H1 (cell line): ENCODE measurements at regions not wholly inside any gene's neighbourhood (a gene's known extent, or its start where the extent isn't known, plus 50 kb on each side); places are given as distances from the start of the nearest gene placed in this dataset.

Experiments
- CTCF ChIA-PET: fragments of 300-600 bp; sonication (Branson Sonifier 250); formaldehyde crosslinking; loops from one replicate; lab custom pipeline; 2021; ENCODE audit not compliant: partially characterized antibody; lab: Charles Lee
- POLR2A ChIA-PET: fragments of 300-600 bp; sonication (Branson Sonifier 250); formaldehyde crosslinking; loops from one replicate; lab custom pipeline; 2021; ENCODE audit warnings: inconsistent platforms; ENCODE audit not compliant: partially characterized antibody; lab: Charles Lee
- DNase-seq, 2 experiments: peaks; one replicate each; pipeline versions ENCODE4 v3.0.0 to v3.0.0-alpha.2; 2010 to 2022; ENCODE audit warnings: low spot score in 2 of 2, low read depth in 1 of 2, mixed read lengths in 1 of 2
- FAIRE-seq: peaks from 2 replicates; lab custom pipeline; 2011; peaks lifted over from hg19 to GRCh38; lab: Jason Lieb, UNC
- H2AFZ ChIP-seq: 2 replicates; pipeline ENCODE4 v1.8.1; 2012; ENCODE audit warnings: low read length, inconsistent platforms
- H2AK5ac ChIP-seq: 2 replicates; pipeline ENCODE4 v1.6.1; 2013; ENCODE audit warnings: low read depth, low read length
- H2BK120ac ChIP-seq: replicated peaks from 2 replicates; pipeline ENCODE3; 2013; ENCODE audit warnings: low read depth, low read length, inconsistent platforms
- H2BK12ac ChIP-seq: 2 replicates; pipeline ENCODE4 v1.6.1; 2013; ENCODE audit warnings: low read depth, low read length
- H2BK15ac ChIP-seq: 2 replicates; pipeline ENCODE4 v1.6.1; 2013; ENCODE audit warnings: low read length
- H2BK20ac ChIP-seq: 2 replicates; pipeline ENCODE4 v1.6.1; 2013; ENCODE audit warnings: low read length
- H2BK5ac ChIP-seq: 2 replicates; pipeline ENCODE4 v1.6.1; 2013; ENCODE audit warnings: low read depth, low read length
- H3K14ac ChIP-seq: 2 replicates; pipeline ENCODE4 v1.6.1; 2013; ENCODE audit warnings: inconsistent platforms; ENCODE audit not compliant: insufficient read length
- H3K18ac ChIP-seq: 2 replicates; pipeline ENCODE4 v1.6.1; 2013; ENCODE audit warnings: low read length; ENCODE audit errors: extremely low read depth
- H3K23ac ChIP-seq: 2 replicates; pipeline ENCODE4 v1.6.1; 2013; ENCODE audit warnings: inconsistent platforms; ENCODE audit not compliant: insufficient read length
- H3K23me2 ChIP-seq: 2 replicates; pipeline ENCODE4 v1.6.1; 2013; ENCODE audit warnings: low read depth, low read length
- H3K27ac ChIP-seq: 2 replicates; pipeline ENCODE4 v1.6.1; 2011; ENCODE audit warnings: low read depth, low read length, inconsistent platforms
- H3K27me3 ChIP-seq, 4 experiments: replicated peaks in 1 of 4; 1 replicate in 1 of 4; 2 replicates in 3 of 4; pipeline versions ENCODE4 v1.6.1 to v1.8.1; 2011 to 2013; ENCODE audit warnings: low read length in 3 of 4, mild to moderate bottlenecking in 3 of 4, inconsistent platforms in 2 of 4, mixed read lengths in 2 of 4, moderate library complexity in 1 of 4; ENCODE audit not compliant: control insufficient read depth in 3 of 4, insufficient read depth in 3 of 4; ENCODE audit errors: extremely low read depth in 1 of 4
- H3K36me3 ChIP-seq, 4 experiments: 2 replicates each; pipeline versions ENCODE4 v1.6.1 to v1.8.1; 2011 to 2013; ENCODE audit warnings: mild to moderate bottlenecking in 4 of 4, low read length in 3 of 4, moderate library complexity in 2 of 4, control low read depth in 1 of 4, inconsistent platforms in 1 of 4; ENCODE audit not compliant: insufficient read depth in 4 of 4, control insufficient read depth in 2 of 4
- H3K4ac ChIP-seq: replicated peaks from 2 replicates; pipeline ENCODE3; 2013; ENCODE audit warnings: low read length, low read depth, mixed read lengths, inconsistent platforms; ENCODE audit not compliant: insufficient read length
- H3K4me1 ChIP-seq, 4 experiments: replicated peaks in 1 of 4; 1 replicate in 1 of 4; 2 replicates in 3 of 4; pipeline versions ENCODE4 v1.6.1 to v1.8.1; 2011 to 2013; ENCODE audit warnings: low read length in 3 of 4, inconsistent platforms in 2 of 4, mixed read lengths in 1 of 4; ENCODE audit not compliant: insufficient read depth in 4 of 4, control insufficient read depth in 3 of 4
- H3K4me2 ChIP-seq, 2 experiments: 2 replicates each; pipeline versions ENCODE4 v1.6.1 to v1.8.1; 2011 to 2013; ENCODE audit warnings: low read depth in 2 of 2, low read length in 2 of 2, control low read depth in 1 of 2, inconsistent platforms in 1 of 2, mild to moderate bottlenecking in 1 of 2; ENCODE audit not compliant: insufficient read depth in 1 of 2
- H3K4me3 ChIP-seq, 4 experiments: fragments of 200-600, 300-600 bp in 1 of 4; sonication (generic), shearing (Covaris generic), sonication (Bioruptor Twin) in 1 of 4; 2 replicates each; pipeline versions ENCODE4 v1.5.1 to v1.8.1; 2011 to 2016; ENCODE audit warnings: low read length in 4 of 4, low read depth in 3 of 4, control low read depth in 2 of 4, inconsistent platforms in 2 of 4, mild to moderate bottlenecking in 2 of 4, mixed read lengths in 1 of 4, moderate library complexity in 1 of 4; ENCODE audit not compliant: insufficient read depth in 2 of 4; ENCODE audit errors: extremely low read depth in 1 of 4
- H3K56ac ChIP-seq: replicated peaks from 2 replicates; pipeline ENCODE3; 2013; ENCODE audit warnings: low read depth, mild to moderate bottlenecking, mixed read lengths, low read length, inconsistent platforms; ENCODE audit not compliant: insufficient read length
- H3K79me1 ChIP-seq: 2 replicates; pipeline ENCODE4 v1.6.1; 2013; ENCODE audit warnings: low read depth, low read length, control low read depth
- H3K79me2 ChIP-seq, 2 experiments: 2 replicates each; pipeline versions ENCODE4 v1.6.1 to v1.8.1; 2012 to 2013; ENCODE audit warnings: low read length in 2 of 2, mild to moderate bottlenecking in 2 of 2, inconsistent platforms in 1 of 2; ENCODE audit not compliant: insufficient read depth in 2 of 2, control insufficient read depth in 1 of 2
- H3K9ac ChIP-seq, 4 experiments: replicated peaks in 1 of 4; 1 replicate in 1 of 4; 2 replicates in 3 of 4; pipeline versions ENCODE4 v1.6.1 to v1.8.1; 2011 to 2013; ENCODE audit warnings: low read depth in 3 of 4, low read length in 3 of 4, control low read depth in 2 of 4, mild to moderate bottlenecking in 2 of 4, moderate library complexity in 2 of 4, inconsistent platforms in 1 of 4; ENCODE audit errors: extremely low read depth in 1 of 4
- H3K9me3 ChIP-seq, 2 experiments: 2 replicates each; pipeline versions ENCODE4 v1.6.1 to v1.8.1; 2012 to 2013; ENCODE audit warnings: mild to moderate bottlenecking in 2 of 2, moderate library complexity in 2 of 2, control low read depth in 1 of 2, inconsistent platforms in 1 of 2, low read depth in 1 of 2, low read length in 1 of 2, mixed read lengths in 1 of 2; ENCODE audit not compliant: insufficient read depth in 2 of 2
- H4K20me1 ChIP-seq, 2 experiments: replicated peaks in 1 of 2; 2 replicates each; pipeline versions ENCODE3 to v1.8.1; 2011 to 2013; ENCODE audit warnings: inconsistent platforms in 2 of 2, low read length in 2 of 2, mild to moderate bottlenecking in 1 of 2; ENCODE audit not compliant: insufficient read depth in 2 of 2, control insufficient read depth in 1 of 2
- H4K5ac ChIP-seq: 2 replicates; pipeline ENCODE4 v1.6.1; 2013; ENCODE audit warnings: low read length, low read depth, mixed read lengths, inconsistent platforms; ENCODE audit not compliant: insufficient read length
- H4K8ac ChIP-seq: 2 replicates; pipeline ENCODE4 v1.8.0; 2013; ENCODE audit warnings: mild to moderate bottlenecking, moderate library complexity, low read length, inconsistent platforms; ENCODE audit not compliant: insufficient read depth; ENCODE audit errors: extremely low read depth
- H4K91ac ChIP-seq: replicated peaks from 2 replicates; pipeline ENCODE3; 2013; ENCODE audit warnings: low read length, mixed read lengths, inconsistent platforms; ENCODE audit not compliant: insufficient read length
- CBX8 ChIP-seq: fragments of 300-800, 300-1000 bp; sonication (generic); IDR thresholded peaks from 2 replicates; pipeline ENCODE4 v1.7.1; 2016; ENCODE audit warnings: low read depth, low read length, borderline replicate concordance
- FOSL1 ChIP-seq: IDR thresholded peaks from 2 replicates; pipeline ENCODE4 v1.6.1; 2011; ENCODE audit warnings: mild to moderate bottlenecking, low read depth, low read length, moderate library complexity; ENCODE audit not compliant: insufficient read depth
- WGBS, 2 experiments: shearing (Covaris generic) in 1 of 2; methylation state at CpG; one replicate each; pipeline versions ENCODE4 v1.1.6 to v1.1.7; 2013 to 2015; ENCODE audit warnings: low lambda C conversion rate in 2 of 2, mixed read lengths in 2 of 2, inconsistent platforms in 1 of 2, low coverage in 1 of 2, missing lambda C conversion rate in 1 of 2; ENCODE audit not compliant: insufficient replicate concordance in 2 of 2, insufficient coverage in 1 of 2, insufficient read length in 1 of 2; ENCODE audit errors: extremely low coverage in 1 of 2, missing lambda C conversion rate in 1 of 2; 5-methylcytosine and 5-hydroxymethylcytosine counted together

- H3K27ac ChIP-seq, result no peak overlapping the region
- no peak overlapping the region for H3K4me3 ChIP-seq
- H3K79me2 ChIP-seq, result no peaks in the 10 kb centered on the region
- H2BK12ac ChIP-seq, result no peak overlapping the region
- H3K36me3 ChIP-seq, result no peaks in the 10 kb centered on the region
- no peak overlapping the region for H4K8ac ChIP-seq
- no peak overlapping the region for H2AK5ac ChIP-seq
- H3K9me3 ChIP-seq, result no peaks in the 10 kb centered on the region; a peak in 1 of 4 replicates
- FAIRE-seq, result no peak
- TF ChIP-seq CBX8 (no peak), FOSL1 (no peak)
- TF ChIP-seq, all 59 proteins: peak for 0
- ChIA-PET POLR2A (interaction anchor here (0.8 to 2.2 kb wide), 4 partner anchors 8 to 80 kb away, joined by 3 to 8 read pairs (median 4); partner anchors contain the start of gene SSTR1), CTCF (interaction anchor here (0.7 to 1.9 kb wide), 5 partner anchors 11 to 76 kb away, joined by 3 to 9 read pairs (median 3); no protein-coding TSS in a partner anchor)
- 0 out of 2 replicates have a peak overlapping the region, but pooled peaks have one; percentile 37 for H2BK20ac ChIP-seq
- H3K79me1 ChIP-seq, result no peaks in the 10 kb centered on the region
- no peaks in the 10 kb centered on the region for H4K20me1 ChIP-seq
- H3K14ac ChIP-seq, result no peak overlapping the region
- H3K4me1 ChIP-seq, result peaks cover 0 to 7% (median 4%) of the 10 kb centered on the region in 4 experiments; a peak in 5 of 7 replicates
- DNase-seq, result no peak
- no peak overlapping the region for H2BK120ac ChIP-seq
- no peak overlapping the region for H3K18ac ChIP-seq
- no peak overlapping the region; the same call in 1 of the 2 replicates for H2AFZ ChIP-seq
- 89% methylated on average over 2 of the region's 2 CpGs; no CpG with 5 or more reads in 1 of the 2 experiments for WGBS, 2 experiments
- H4K91ac ChIP-seq, result no peak overlapping the region
- H3K4me2 ChIP-seq, result no peak overlapping the region
- H4K5ac ChIP-seq, result no peak overlapping the region
- no peaks in the 10 kb centered on the region for H3K23me2 ChIP-seq
- H3K23ac ChIP-seq, result no peak overlapping the region
- no peak overlapping the region for H3K56ac ChIP-seq
- H2BK5ac ChIP-seq, result no peak overlapping the region
- H3K4ac ChIP-seq, result no peak overlapping the region
- no peak overlapping the region for H3K9ac ChIP-seq
- no peak overlapping the region for H2BK15ac ChIP-seq
- H3K27me3 ChIP-seq, result no peaks in the 10 kb centered on the region
Measured at GRCh38 chr14:38127356-38127755, 80.3 kb upstream of the SSTR1 start.
